ENCODE measurements at regions not wholly inside any gene's neighbourhood (a gene's known extent, or its start where the extent isn't known, plus 50 kb on each side); places are given as distances from the start of the nearest gene placed in this dataset.

DNA sequence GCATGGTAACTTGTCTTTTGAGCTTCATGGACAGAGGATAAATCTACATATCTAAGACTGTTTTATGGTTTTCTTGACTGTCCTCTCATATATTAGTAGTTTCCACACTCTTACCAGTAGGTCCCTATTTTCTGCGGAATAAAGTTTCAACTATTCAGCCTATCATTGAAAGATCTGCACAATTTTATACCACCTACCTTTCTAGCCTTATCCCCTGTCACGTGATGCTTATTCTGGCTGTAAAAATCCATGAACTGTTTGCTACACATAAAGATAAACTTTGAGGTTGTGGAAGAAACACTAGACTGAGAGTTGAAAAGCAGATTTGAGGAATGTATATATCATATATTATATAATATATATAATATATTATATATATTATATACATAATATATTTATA is 423.8 kb downstream of the TENT5A start:
- no peak overlapping the region for H3K4ac ChIP-seq (replicated peaks; ENCODE audit: insufficient read length, low read depth, low read length)
- no peak overlapping the region for H3K18ac ChIP-seq (ENCODE audit: extremely low read depth, low read length)
- DNase-seq (ENCODE audit: low read depth in 1 of 2, low spot score in 2 of 2) (no peak), FAIRE-seq (no peak)
- H3K4me3 ChIP-seq (ENCODE audit: extremely low read depth in 1 of 4, insufficient read depth in 2 of 4, low read depth in 3 of 4, low read length in 4 of 4), result no peak overlapping the region
- H4K20me1 ChIP-seq (replicated peaks in 1 of 2; ENCODE audit: control insufficient read depth in 1 of 2, insufficient read depth in 2 of 2, low read length in 2 of 2), result no peaks in the 10 kb centered on the region
- no peaks in the 10 kb centered on the region for H3K4me1 ChIP-seq (replicated peaks in 1 of 4; ENCODE audit: control insufficient read depth in 3 of 4, insufficient read depth in 4 of 4, low read length in 3 of 4)
- H4K8ac ChIP-seq (ENCODE audit: extremely low read depth, insufficient read depth, low read length), result no peak overlapping the region
- no peak overlapping the region for H3K27ac ChIP-seq (ENCODE audit: low read depth, low read length)
- no peaks in the 10 kb centered on the region for H3K79me2 ChIP-seq (ENCODE audit: control insufficient read depth in 1 of 2, insufficient read depth in 2 of 2, low read length in 2 of 2)
- no peak overlapping the region for H2BK120ac ChIP-seq (replicated peaks; ENCODE audit: low read depth, low read length)
- H2BK12ac ChIP-seq (ENCODE audit: low read depth, low read length), result no peak overlapping the region
- H3K79me1 ChIP-seq (ENCODE audit: low read depth, low read length), result no peaks in the 10 kb centered on the region
- no peak overlapping the region for H2BK5ac ChIP-seq (ENCODE audit: low read depth, low read length)
- H3K4me2 ChIP-seq (ENCODE audit: insufficient read depth in 1 of 2, low read depth in 2 of 2, low read length in 2 of 2), result no peak overlapping the region
- TF ChIP-seq TAF1 (IDR thresholded peaks at IDR 0.05; ENCODE audit: low read depth, low read length) (no peak), GTF2F1 (IDR thresholded peaks at IDR 0.05; ENCODE audit: borderline replicate concordance, low read depth, low read length) (no peak), NANOG (IDR thresholded peaks at IDR 0.05; ENCODE audit: insufficient read depth, low read depth, low read length, poor library complexity, severe bottlenecking) (no peak), CHD1 (IDR thresholded peaks at IDR 0.05; ENCODE audit: low read depth, low read length) (no peak), CBX8 (IDR thresholded peaks at IDR 0.05; ENCODE audit: borderline replicate concordance, low read depth, low read length) (no peak), BCL11A (IDR thresholded peaks at IDR 0.05; ENCODE audit: low read depth in 2 of 2, low read length in 2 of 2) (no peak), JUND (IDR thresholded peaks at IDR 0.05; ENCODE audit: low read length) (no peak), RFX5 (IDR thresholded peaks at IDR 0.05; ENCODE audit: borderline replicate concordance, low read depth, low read length) (no peak)
- H2BK20ac ChIP-seq (ENCODE audit: low read length), result no peak overlapping the region
- H3K14ac ChIP-seq (ENCODE audit: insufficient read length), result no peak overlapping the region
- H3K9ac ChIP-seq (replicated peaks in 1 of 4; ENCODE audit: extremely low read depth in 1 of 4, low read depth in 3 of 4, low read length in 3 of 4), result no peak overlapping the region
- no peak overlapping the region for H3K23ac ChIP-seq (ENCODE audit: insufficient read length)
- no peak overlapping the region for H4K5ac ChIP-seq (ENCODE audit: insufficient read length, low read depth, low read length)
- ChIA-PET CTCF (ENCODE audit: partially characterized antibody) (no interaction called here), POLR2A (ENCODE audit: partially characterized antibody) (no interaction called here)
- no peak overlapping the region for H3K56ac ChIP-seq (replicated peaks; ENCODE audit: insufficient read length, low read depth, low read length)
- H3K36me3 ChIP-seq (ENCODE audit: control insufficient read depth in 2 of 4, insufficient read depth in 4 of 4, low read length in 3 of 4), result no peaks in the 10 kb centered on the region
- H3K9me3 ChIP-seq (ENCODE audit: insufficient read depth in 2 of 2, low read depth in 1 of 2, low read length in 1 of 2), result no peaks in the 10 kb centered on the region
- no peak overlapping the region for H2AFZ ChIP-seq (ENCODE audit: low read length)
- no peak overlapping the region for H4K91ac ChIP-seq (replicated peaks; ENCODE audit: insufficient read length, low read length)
- WGBS, 2 experiments (ENCODE audit: extremely low coverage in 1 of 2, insufficient coverage in 1 of 2, insufficient read length in 1 of 2, insufficient replicate concordance in 2 of 2, low coverage in 1 of 2, low lambda C conversion rate in 2 of 2, missing lambda C conversion rate in 1 of 2), result 95% methylated on average over 2 of the region's 2 CpGs; no CpG with 5 or more reads in 1 of the 2 experiments
- no peaks in the 10 kb centered on the region; the same call in 1 of the 2 replicates for H3K23me2 ChIP-seq (ENCODE audit: low read depth, low read length)
- H2AK5ac ChIP-seq (ENCODE audit: low read depth, low read length), result no peak overlapping the region
- H3K27me3 ChIP-seq (replicated peaks in 1 of 4; ENCODE audit: control insufficient read depth in 3 of 4, extremely low read depth in 1 of 4, insufficient read depth in 3 of 4, low read length in 3 of 4), result no peaks in the 10 kb centered on the region
- H2BK15ac ChIP-seq (ENCODE audit: low read length), result no peak overlapping the region

All from H1 (cell line).